H4 (cell line): ENCODE measurements at regions not wholly inside any gene's neighbourhood (a gene's known extent, or its start where the extent isn't known, plus 50 kb on each side); places are given as distances from the start of the nearest gene placed in this dataset.
"Not testable (repeated sequence)": the region's sequence is repeated elsewhere in the genome, so short reads cannot be mapped to it uniquely, and the experiment has no call there.

Experiments
- DNase-seq: peaks from one replicate; pipeline ENCODE4 v3.0.0-alpha.2; 2015; ENCODE audit warnings: low spot score

- not testable (repeated sequence) for DNase-seq
Measured at GRCh38 chr14:105678996-105679958, 152.9 kb downstream of the TMEM121 start.

- DNase-seq = not testable (repeated sequence)
Measured at GRCh38 chr14:105679959-105680735, 153.8 kb downstream of the TMEM121 start.

GRCh38 chr14:105680736-105681098 lies 154.3 kb downstream of the TMEM121 start:
- not testable (repeated sequence) for DNase-seq

- DNase-seq = not testable (repeated sequence)
Measured at GRCh38 chr14:105681606-105682185, 155.3 kb downstream of the TMEM121 start.

- not testable (repeated sequence) for DNase-seq
Measured at GRCh38 chr14:105682442-105682841, 156.1 kb downstream of the TMEM121 start.

GRCh38 chr14:105682956-105683570 lies 156.7 kb downstream of the TMEM121 start:
- peak; percentile 2 for DNase-seq

GRCh38 chr14:105684056-105684455 lies 157.7 kb downstream of the TMEM121 start:
- DNase-seq = not testable (repeated sequence)

GRCh38 chr14:105684597-105684996 lies 158.2 kb downstream of the TMEM121 start:
- DNase-seq = not testable (repeated sequence)

- DNase-seq = no peak
Measured at GRCh38 chr14:105685003-105685402, 158.6 kb downstream of the TMEM121 start.

- not testable (repeated sequence) for DNase-seq
Measured at GRCh38 chr14:105685605-105686004, 159.2 kb downstream of the TMEM121 start.

- DNase-seq = not testable (repeated sequence)
Measured at GRCh38 chr14:105686050-105686449, 159.7 kb downstream of the TMEM121 start.

GRCh38 chr14:105686462-105687170 lies 160.2 kb downstream of the TMEM121 start:
- DNase-seq = not testable (repeated sequence)

- not testable (repeated sequence) for DNase-seq
Measured at GRCh38 chr14:105687171-105688022, 161.0 kb downstream of the TMEM121 start.

- not testable (repeated sequence) for DNase-seq
Measured at GRCh38 chr14:105688023-105688351, 161.6 kb downstream of the TMEM121 start.

- not testable (repeated sequence) for DNase-seq
Measured at GRCh38 chr14:105688664-105689221, 162.4 kb downstream of the TMEM121 start.

- no peak for DNase-seq
Measured at GRCh38 chr14:105689722-105690121, 163.3 kb downstream of the TMEM121 start.

- no peak for DNase-seq
Measured at GRCh38 chr14:105690671-105691070, 164.3 kb downstream of the TMEM121 start.

GRCh38 chr14:105691321-105692109 lies 165.1 kb downstream of the TMEM121 start:
- DNase-seq = not testable (repeated sequence)

- DNase-seq = not testable (repeated sequence)
Measured at GRCh38 chr14:105692110-105692685, 165.8 kb downstream of the TMEM121 start.
